GM19467 (cell line): ENCODE measurements at regions not wholly inside any gene's neighbourhood (a gene's known extent, or its start where the extent isn't known, plus 50 kb on each side); places are given as distances from the start of the nearest gene placed in this dataset.
"Not testable (repeated sequence)": the region's sequence is repeated elsewhere in the genome, so short reads cannot be mapped to it uniquely, and the experiment has no call there.

Experiments
- ATAC-seq: cut with Tn5 transposase; IDR thresholded peaks from one replicate; pipeline ENCODE4 v1.9.1; 2021; ENCODE audit warnings: mild to moderate bottlenecking, moderate library complexity; ENCODE audit not compliant: unreplicated experiment

DNA sequence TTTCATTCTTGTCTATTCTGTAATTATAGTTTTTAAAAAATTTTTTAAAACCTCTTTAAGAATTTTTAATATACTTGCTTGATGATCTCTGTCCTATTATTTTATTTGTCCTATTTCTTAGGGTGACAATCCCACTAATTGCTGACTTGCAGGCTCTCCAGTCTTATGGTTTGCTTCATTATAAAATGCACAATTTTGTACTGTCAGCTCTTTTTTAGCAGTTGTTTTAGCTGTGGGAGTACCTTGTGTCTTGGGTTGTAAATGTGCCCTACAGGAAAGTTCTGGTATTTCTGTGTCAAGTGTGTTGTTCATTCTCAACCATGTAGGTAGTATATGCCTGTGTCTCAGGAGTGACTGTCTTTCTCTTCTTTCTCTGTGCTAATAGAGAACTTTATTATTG lies 118.2 kb upstream of the IL15 start:
- no peak for ATAC-seq

DNA sequence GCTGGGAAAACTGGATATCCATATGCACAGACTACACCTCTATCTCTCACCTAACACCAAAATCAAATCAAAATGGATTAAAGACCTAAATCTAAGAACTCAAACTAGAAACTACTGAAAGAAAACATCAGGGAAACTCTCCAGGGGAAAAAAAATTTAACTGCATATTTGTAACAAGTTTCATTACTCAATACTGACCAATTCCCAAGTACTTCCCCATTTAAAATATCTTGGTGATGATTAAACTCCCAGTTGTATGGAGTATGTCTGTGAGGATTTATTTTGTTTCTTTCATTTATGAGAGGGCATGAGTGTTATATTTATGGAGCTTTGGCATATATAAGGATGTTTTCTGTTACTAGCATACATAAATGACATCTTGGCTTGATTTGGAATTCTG lies 112.3 kb upstream of the IL15 start:
- no peak for ATAC-seq

DNA sequence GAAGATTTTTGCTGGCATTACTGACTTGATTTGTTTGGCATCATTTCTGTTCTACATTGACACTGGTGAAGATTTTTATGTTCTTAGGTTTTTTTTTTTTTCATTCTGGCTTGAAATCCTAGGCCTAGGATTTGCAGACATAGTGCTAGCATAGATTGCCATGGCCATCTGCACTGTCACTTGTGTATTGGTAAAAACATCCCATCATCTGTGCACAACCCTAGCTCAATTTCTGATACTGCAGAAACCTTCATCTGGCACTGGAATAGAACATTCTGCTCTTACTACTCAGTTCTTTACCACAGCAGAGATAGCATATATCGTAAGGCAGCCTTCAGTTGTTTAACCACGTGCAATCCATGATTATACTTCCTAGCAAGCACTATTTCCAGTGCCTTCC lies 111.5 kb upstream of the IL15 start:
- ATAC-seq = no peak

DNA sequence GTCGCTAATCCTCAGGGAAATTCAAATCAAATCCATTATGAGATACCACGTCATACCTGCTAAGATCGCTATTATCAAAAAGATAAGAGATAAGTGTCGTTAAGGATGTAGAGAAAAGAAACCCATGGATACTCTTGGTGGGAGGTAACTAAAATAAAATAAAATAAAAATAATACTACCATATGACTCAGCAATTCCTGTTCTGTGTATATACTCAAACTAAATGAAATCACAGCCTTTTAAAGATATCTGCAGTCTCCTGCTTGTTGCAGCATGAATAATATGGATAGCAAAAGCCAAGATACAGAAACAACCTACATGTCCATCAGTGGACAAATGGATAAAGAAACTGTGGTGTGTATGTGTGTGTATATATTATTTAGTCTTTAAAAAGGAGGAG lies 105.8 kb upstream of the IL15 start:
- no peak for ATAC-seq

DNA sequence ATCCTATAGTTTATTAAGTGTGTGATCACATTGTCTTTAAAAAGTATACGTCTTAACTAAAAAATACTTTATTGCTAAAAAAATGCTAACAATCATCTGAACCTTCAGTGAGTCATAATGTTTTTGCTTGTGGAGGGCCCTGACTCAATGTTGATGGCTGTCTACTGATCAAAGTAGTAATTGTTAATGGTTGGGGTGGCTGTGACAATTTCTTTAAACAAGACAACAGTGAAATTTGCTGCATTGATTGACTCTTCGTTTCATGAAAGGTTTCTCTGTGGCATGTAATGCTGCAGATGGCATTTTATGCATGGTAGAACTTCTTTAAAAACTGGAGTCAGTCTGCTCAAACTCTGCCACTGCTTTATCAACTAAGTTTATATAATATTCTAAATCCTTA lies 101.4 kb upstream of the IL15 start:
- ATAC-seq = no peak

DNA sequence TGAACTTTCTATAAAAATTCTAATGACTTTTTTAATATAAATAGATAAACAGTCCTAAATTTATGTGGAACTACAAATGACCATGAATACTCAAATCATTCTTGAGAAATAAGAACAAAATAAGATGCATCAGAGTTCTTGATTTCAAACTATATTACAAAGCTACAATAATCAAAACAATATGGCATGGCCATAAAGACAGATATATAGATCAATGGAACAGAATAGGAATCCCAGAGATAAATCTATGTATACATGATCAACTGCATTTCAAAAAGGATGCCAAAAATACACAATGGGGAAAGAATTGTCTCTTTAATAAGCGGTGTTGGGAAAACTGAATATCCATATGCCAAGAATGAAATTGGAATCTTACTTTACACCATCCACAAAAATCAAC lies 98.4 kb upstream of the IL15 start:
- ATAC-seq = no peak

DNA sequence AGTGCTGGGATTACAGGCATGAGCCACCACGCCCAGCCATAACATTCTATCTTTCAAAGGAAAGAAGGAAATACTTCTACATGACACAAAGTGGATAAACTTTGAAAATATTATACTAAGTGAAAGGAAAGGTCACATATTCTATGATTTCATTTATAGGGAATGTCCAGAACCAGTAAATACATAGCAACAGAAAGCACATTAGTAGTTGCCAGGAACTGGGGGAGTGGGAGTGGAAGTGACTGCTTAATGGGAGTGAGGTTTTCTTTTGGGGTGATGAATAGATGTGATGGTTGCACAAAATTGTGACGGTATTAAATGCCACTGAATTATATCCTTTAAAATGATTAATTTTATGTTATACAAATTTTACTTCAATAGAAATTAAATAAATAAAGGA lies 95.7 kb upstream of the IL15 start:
- ATAC-seq = no peak

DNA sequence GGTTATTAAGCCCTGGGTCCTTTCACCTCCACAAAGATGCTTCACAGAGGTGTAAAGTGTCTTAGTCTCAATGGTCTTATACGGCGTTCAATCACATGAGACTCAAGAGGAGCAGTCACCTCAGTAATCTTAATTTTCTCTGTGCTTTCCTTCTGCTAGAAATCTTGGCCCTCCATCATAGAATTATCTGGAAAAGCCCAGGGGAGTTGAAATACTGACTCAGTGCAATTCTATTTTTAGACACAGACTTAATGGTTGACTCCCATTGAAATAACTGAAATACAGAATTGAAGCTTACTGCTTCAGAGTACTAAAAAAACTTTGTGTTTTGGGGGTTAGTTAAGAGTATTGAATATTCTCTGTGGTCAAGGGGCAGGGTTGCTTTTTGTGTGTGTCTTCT lies 94.5 kb upstream of the IL15 start:
- ATAC-seq = no peak

DNA sequence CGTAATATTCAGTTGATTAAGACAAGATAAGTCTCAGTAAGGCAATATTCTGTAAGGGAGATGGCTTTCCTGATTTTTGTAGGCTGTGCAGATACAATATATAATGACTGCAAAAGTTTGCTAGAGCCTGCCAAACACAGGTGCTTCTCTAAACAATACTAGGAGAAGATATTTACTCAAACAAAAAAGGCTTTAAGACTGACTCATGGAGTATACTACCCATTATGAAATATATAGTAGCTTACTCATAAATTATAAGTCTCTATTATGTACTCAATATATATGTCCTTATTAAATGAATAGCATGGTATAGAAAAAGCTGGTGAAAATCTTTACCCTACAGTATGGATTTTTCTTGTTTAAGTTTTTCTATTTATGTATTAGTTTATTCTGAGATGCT lies 93.2 kb upstream of the IL15 start:
- no peak for ATAC-seq

DNA sequence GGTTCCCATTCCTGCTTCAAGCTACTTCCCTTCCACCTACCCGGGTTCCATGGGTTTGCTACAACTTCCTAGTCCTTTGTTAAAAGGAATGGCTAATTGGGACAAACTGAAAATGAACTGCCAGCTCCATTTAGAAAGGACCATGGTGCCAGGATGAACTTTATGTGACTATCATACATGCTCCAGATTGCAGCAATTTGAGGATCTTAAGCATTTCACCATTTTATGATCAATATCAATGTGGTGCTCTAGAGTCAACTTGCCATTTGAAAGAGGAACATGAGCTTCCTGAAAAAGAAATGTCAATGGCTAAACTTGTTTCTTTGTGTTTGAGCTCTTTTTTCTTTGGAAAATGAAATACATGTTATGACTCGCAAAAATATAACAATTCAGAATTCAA lies 92.7 kb upstream of the IL15 start:
- no peak for ATAC-seq

DNA sequence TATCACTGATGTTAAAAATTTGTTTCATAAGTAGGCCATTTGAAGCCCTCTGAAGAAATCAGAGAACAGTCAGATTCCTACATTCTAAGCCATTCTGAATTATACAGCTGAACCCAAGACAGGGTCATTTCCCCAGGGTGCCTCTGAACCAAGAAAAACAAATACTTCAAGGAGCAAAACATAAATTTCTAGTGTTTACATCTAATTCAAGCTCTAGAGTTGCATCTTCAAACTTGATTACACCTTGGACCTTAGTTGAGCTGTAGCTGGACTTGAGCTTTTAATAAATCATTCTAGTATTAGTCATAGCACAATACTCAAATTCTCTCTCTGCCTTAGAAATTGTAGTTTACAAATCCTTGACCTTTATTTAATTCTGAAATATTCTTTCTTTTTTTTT lies 87.6 kb upstream of the IL15 start:
- no peak for ATAC-seq

DNA sequence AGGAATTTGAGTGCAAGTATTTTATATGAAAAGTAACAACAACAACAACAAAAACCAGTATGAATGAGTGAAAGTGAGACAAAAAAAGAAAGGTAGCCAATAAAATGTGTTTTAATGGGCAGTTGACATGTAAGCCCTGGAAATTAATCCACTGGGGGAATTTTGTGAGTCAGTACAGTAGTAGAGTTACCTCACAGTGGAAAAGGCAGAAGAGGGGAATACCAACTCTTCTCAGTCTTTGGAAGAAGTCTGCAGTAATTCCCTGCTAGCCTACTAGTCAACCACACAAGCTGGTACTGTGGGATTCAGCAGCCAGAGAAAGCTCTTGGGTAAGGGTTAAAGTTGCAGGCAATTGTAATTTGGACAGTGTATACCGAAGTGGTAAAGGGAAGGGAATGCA lies 76.3 kb upstream of the IL15 start:
- ATAC-seq = no peak

DNA sequence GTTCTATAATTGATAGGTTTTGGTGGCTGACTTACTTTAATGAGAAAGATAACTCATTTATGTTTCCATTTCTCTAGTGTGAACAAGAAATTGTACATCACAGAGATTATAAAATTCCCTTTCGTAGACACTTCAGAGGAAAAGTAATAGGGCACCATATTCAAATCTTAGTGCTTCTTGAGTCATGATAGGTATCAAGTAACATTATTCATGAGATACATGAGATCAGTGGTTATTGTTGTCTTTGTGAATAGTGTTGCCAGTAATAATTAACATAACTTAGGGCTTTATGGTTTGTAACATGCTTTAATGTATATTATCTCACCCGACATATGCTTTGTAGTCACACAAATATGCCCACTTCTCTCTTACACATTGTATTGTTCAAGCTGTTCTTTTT lies 73.7 kb upstream of the IL15 start:
- ATAC-seq = no peak

DNA sequence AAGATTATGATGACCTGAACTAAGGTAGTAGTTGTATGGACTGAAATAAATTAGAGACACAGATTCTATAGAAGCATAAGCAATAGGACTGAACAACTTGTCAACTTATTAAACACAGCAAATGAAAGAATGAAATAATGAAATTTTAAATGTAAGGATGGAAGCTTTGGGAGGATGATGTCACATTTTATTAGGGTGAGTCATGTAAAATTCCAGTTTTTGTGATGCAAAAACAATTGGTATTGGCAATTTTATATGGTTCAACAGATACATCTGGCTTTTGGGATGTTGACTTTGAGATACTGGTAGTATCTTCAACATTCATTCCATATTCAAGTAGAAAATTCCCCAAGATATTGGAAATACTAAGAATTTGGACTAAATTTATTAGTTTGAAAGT lies 72.7 kb upstream of the IL15 start:
- no peak for ATAC-seq

DNA sequence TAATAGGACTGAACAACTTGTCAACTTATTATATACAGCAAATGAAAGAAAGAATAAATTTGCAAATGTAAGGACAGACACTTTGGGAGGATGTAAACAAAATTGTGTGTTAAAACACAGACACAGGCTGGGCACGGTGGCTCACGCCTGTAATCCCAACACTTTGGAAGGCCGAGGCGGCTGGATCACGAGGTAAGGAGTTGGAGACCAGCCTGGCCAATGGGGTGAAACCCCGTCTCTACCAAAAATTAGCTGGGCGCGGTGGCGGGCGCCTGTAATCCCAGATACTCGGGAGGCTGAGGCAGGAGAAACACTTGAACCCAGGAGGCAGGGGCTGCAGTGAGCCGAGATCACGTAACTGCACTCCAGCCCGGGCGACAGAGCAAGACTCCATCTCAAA lies 71.4 kb upstream of the IL15 start:
- not testable (repeated sequence) for ATAC-seq

DNA sequence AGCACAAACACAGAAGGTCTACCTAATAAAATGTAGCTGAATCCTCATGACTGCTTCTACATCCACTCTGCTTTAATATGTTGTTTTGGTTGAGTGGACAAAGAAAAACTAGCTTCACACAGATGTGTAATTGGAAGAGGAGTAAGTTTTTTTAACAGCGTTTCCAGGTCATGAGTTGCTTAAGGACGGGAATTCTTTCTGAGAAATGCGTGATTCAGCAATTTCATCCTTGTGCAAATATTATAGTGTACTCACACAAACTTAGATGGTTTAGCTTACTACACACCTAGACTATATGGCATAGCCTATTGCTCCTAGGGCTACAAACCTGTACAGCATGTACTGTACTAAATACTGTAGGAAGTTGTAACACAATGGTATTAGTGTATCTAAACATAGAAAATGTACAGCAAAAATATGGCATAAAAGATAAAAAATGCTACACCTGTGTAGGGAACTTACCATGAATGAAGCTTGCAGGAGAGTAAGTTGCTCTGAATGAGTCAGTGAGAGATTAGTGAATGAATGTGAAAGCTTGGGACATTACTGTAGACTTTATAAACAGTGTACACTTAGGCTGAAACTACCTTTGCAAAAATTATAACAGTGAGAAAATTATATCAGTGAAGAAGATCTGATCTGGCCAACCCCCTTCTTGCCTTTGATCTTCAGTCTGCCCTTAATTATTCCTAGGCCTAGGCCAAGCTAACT lies 70.8 kb upstream of the IL15 start:
- no peak for ATAC-seq

DNA sequence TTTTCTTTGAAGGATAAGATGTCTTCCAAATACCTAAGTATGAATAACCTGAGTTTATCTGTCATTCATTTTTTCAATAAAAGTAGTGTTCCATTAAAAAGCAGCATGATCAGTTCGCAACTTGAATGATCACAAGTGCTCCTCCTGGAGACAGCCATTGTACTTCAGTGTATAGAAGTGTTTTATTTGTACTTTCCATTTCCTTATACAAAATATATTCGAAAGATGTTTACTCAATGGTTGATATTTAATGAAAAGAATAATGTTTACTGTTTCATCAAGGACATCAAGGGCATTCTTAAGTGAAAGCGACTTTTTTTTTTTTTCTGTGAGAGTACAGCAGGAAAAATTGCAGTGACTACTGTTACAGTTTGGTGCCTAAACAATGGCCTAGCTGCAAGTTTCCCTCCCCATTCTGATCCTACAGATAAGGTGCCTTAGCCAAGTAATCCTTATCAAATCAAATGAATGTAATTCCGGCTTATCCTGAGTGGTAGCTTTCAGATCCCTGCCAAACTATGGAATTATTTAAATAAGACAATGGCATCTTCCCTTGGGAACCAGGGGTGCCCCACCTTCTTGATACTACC lies 69.0 kb upstream of the IL15 start:
- no peak for ATAC-seq

DNA sequence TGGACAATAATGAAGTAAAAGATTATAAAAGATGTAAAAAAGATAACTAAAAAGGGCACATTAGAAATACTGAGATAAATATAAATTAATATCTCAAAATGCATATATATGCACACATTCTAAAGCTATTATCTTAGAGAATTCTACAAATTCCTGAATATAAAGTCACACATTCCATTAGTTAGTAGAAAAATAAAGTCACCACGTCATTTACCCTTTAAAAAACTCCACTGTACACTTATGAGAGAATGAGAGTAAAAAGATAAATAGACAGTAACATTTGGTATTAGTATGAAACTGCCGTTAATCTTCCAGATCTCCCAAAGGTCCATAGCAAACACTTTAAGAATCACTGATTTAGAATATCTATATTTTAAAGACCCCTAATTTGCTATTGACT lies 67.2 kb upstream of the IL15 start:
- ATAC-seq = no peak

DNA sequence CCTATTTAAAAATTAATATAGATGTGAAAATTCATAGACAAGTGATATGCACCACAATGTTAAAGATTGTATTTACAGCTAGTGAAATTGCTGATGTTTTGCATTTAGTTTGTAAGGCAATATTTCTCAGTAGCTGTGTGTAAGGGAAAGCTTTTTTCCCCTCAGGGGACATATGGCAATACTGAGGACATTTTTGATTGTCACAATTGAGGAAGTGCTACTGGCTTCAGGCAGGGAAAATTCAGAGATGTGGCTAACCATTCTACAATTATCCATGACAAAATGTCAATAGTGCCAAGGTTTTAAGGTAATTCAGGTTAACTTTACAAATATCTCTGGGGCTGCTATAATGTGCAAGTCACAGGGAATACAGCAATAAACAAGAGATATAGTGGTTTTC lies 66.1 kb upstream of the IL15 start:
- no peak for ATAC-seq

DNA sequence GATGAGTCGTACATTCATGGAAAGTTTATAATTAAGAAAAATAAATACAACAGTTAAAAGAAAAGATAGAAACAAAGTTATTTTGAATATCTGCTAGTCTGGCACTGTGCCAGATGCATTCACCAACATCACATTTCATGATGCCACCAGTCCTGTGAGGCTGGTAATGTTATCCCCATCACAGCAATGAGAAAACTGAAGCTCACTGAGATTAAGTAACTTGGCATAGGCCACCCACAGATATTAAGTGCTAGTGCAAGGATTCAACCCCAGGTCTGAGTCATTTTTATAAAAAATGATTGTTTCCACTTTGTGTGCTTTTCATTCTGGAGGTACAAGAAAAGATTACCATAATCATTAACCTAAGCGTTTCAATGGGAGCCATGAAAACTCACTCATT lies 65.0 kb upstream of the IL15 start:
- no peak for ATAC-seq

DNA sequence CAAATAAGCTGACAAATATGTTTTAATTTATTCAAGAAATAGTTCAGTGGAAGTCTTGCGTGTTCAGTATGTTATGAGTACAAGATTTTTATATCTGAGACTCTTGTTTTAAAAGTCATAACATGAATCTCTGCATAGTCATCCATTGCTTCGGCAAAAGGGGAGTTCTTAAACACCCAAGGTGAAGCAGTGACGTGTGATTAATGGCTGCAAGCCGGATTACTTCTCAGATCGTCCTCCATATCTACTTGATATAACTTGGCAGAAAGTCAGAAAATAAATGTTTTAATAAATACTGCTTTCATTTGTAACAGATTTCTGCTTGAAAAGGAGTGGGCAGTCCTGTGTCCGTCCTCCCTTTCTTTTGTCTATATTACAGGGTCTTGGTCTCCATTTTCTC lies 64.6 kb upstream of the IL15 start:
- no peak for ATAC-seq

DNA sequence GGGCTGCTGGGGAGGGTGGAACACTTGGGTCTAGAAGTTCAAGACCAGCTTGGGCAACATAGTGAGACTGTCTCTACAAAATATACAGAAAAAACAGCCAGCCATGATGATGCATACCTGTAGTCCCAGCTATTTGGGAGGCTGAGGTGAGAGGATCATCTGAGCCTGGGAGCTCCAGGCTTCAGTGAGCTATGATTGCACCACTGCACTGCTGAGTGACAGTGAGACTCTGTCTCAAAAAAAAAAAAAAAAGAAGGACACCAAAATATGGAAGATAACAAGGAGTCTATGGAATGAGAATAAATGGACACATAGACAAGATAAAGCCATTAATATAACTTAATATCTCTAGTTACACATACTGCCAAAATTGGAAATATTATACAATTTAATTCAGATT lies 62.7 kb upstream of the IL15 start:
- no peak for ATAC-seq

DNA sequence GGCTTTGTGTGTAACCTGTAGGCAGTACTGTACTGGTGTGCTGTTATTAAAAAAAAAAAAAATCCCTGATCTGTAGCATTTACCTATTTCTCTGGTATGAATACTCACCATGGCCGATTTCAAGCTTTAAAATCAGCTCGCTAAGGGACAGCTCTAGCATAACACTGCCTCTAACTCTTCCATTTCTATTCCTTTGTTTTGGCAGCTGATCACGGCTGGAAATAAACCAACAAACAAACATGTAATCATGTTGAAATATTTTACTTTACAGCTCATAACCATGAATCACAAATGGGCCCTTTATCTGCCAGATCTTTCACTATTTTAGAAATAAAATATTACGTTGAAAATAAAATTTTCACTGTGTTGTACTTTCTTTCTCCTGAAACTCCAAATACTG lies 60.5 kb upstream of the IL15 start:
- no peak for ATAC-seq
